ENCODE measurements at regions not wholly inside any gene's neighbourhood (a gene's known extent, or its start where the extent isn't known, plus 50 kb on each side); places are given as distances from the start of the nearest gene placed in this dataset.

DNA sequence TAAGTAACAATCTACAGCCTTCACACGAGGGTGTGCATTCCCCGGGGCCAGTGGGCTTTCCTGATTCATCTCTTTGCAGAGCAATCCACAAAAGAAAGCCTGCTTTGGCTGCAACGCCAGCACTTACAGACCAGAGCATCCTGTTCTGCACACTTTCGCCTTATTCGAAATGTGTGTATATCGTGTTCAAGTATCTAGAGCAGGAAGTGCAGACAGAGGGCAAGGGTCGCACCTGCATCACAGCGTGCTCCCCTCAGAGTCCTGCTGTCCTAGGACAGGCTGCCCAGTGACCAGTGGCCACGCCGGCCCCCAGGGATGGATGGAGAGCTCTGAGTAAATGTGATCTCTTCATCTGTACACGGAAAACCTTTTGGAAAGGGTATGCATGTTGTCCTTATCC lies 264.3 kb downstream of the ZNF516 start:
- TF ChIP-seq CTCF (IDR thresholded peaks at IDR 0.05) (no peak), POLR2A (IDR thresholded peaks at IDR 0.05) (no peak)
